Neural crest cell (in vitro differentiated cells): ENCODE measurements at regions not wholly inside any gene's neighbourhood (a gene's known extent, or its start where the extent isn't known, plus 50 kb on each side); places are given as distances from the start of the nearest gene placed in this dataset.

ENCODE experiments used
- DNase-seq: peaks from one replicate; pipeline ENCODE4 v3.0.0; 2021; ENCODE audit warnings: low read depth, mixed read lengths, low spot score
- H3K27ac Mint-ChIP-seq: one replicate; pipeline ENCODE4 v1.8.0; 2021; ENCODE audit warnings: mild to moderate bottlenecking, mixed read lengths; ENCODE audit not compliant: unreplicated experiment
- H3K27me3 Mint-ChIP-seq: 2 replicates; pipeline ENCODE4 v1.8.0; 2021; ENCODE audit warnings: low read depth, mild to moderate bottlenecking, mixed read lengths
- H3K36me3 Mint-ChIP-seq: 2 replicates; pipeline ENCODE4 v1.8.0; 2021; ENCODE audit warnings: low read depth, mild to moderate bottlenecking, mixed read lengths
- H3K4me1 Mint-ChIP-seq: 2 replicates; pipeline ENCODE4 v1.8.0; 2021; ENCODE audit warnings: mixed read lengths
- H3K4me3 Mint-ChIP-seq: one replicate; pipeline ENCODE4 v1.8.0; 2021; ENCODE audit warnings: mild to moderate bottlenecking, mixed read lengths
- H3K9me3 Mint-ChIP-seq: 2 replicates; pipeline ENCODE4 v1.8.0; 2021; ENCODE audit warnings: mixed read lengths
- TF ChIP-seq, protein P1 (sequence below): fragments of 200-600 bp; sonication (generic); conservative IDR thresholded peaks from 2 replicates; pipeline ENCODE4 v1.5.0; 2021; ENCODE audit warnings: antibody characterized with exemption, mild to moderate bottlenecking

DNA sequence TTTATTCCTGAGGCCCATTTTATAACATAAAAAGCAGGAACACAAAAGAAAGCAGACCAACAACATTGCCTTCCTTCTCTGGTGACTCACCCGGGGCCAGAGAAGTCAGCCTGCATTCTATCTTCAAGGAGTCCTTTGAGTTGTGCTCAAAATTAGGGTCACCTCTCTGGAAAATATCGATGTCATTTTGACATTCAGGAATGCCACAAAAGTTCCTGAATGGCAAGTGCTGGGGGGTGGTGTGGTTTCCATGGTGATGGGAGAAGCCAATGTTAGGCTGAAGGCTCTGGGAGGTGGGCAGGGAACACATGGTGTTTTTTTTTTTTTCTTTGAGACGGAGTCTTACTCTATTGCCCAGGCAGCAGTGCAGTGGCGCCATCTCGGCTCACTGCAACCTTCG, 159.6 kb downstream of the HAPSTR1 start:
- H3K36me3 Mint-ChIP-seq: no peaks in the 10 kb centered on the region
- H3K9me3 Mint-ChIP-seq: no peaks in the 10 kb centered on the region
- H3K27ac Mint-ChIP-seq: peak overlapping the region; percentile 64
- TF ChIP-seq, protein P1, sequence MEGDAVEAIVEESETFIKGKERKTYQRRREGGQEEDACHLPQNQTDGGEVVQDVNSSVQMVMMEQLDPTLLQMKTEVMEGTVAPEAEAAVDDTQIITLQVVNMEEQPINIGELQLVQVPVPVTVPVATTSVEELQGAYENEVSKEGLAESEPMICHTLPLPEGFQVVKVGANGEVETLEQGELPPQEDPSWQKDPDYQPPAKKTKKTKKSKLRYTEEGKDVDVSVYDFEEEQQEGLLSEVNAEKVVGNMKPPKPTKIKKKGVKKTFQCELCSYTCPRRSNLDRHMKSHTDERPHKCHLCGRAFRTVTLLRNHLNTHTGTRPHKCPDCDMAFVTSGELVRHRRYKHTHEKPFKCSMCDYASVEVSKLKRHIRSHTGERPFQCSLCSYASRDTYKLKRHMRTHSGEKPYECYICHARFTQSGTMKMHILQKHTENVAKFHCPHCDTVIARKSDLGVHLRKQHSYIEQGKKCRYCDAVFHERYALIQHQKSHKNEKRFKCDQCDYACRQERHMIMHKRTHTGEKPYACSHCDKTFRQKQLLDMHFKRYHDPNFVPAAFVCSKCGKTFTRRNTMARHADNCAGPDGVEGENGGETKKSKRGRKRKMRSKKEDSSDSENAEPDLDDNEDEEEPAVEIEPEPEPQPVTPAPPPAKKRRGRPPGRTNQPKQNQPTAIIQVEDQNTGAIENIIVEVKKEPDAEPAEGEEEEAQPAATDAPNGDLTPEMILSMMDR: no peak
- no peak overlapping the region for H3K4me3 Mint-ChIP-seq
- DNase-seq: no peak
- H3K27me3 Mint-ChIP-seq: peaks cover 32% of the 10 kb centered on the region
- peaks cover 10% of the 10 kb centered on the region for H3K4me1 Mint-ChIP-seq

DNA sequence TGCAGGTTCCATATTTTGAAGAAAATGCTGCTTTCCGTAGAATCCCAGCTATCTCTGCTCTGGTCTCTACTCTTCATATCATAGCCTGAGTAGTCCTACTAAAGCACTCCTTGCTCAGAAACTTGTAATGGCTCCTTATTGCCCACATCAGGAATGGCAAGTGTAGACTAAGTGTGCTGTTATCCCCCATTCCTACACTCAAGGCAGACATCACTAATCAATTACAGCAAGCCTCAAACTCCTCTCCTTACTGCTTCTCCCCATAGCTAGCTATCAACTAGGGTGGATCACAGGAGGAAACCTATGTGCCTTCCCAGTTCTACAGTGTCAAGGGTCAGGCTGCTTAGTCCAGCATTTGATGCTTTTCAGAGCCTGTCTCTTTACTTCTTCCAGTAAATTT, 163.4 kb downstream of the HAPSTR1 start:
- Mint-ChIP-seq H3K9me3 (no peaks in the 10 kb centered on the region), H3K4me3 (no peak overlapping the region), H3K27me3 (peaks cover 41% of the 10 kb centered on the region), H3K4me1 (peaks cover 10% of the 10 kb centered on the region), H3K27ac (no peak overlapping the region), H3K36me3 (no peaks in the 10 kb centered on the region)
- DNase-seq: no peak
- TF ChIP-seq, protein P1: no peak

DNA sequence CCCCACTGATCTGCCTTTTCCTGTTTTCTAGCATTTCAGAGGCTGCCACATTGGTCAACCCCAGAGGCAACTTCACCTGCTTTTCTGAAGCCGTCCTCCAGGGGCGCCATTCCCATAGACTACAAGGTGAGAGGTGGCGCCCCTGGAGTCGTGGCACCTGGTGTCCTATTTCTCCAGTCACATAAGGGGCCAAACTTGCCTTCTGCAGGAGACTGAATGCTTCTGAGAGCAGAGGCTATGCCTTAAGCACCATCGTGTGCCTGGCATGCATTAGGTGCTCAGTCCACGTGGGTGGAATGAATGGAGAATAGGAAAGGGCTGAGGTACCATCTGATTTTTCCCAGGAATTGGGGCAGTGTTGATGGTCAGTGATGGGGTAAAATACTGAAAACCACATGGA, 164.8 kb downstream of the HAPSTR1 start:
- peaks cover 41% of the 10 kb centered on the region for H3K27me3 Mint-ChIP-seq

DNA sequence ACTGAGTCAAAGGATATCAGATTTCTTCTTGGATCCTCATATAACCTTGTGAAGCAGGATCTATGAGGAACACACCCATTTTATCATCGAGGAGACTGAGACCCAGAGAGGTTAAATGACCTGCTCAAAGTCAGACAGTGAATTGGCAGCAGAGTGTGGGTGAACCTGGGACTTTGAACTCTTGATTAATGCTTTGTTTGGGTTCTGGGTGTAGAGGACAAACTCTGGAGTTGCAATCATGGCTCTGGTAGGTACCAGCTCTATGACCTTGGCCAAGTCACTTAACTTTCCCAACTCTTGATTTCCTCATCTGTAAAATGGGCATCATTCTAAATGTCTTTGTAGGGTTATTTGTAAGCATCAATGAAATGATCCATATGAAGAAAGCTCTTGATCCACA, 166.4 kb downstream of the HAPSTR1 start:
- Mint-ChIP-seq H3K27me3 (peaks cover 32% of the 10 kb centered on the region), H3K4me3 (no peak overlapping the region), H3K4me1 (no peaks in the 10 kb centered on the region), H3K36me3 (no peaks in the 10 kb centered on the region), H3K27ac (no peak overlapping the region), H3K9me3 (no peaks in the 10 kb centered on the region)
- TF ChIP-seq, protein P1: no peak
- DNase-seq: no peak

More for the DNA sequence above, 164.8 kb downstream of the HAPSTR1 start:
- peaks cover 6% of the 10 kb centered on the region for H3K4me1 Mint-ChIP-seq
- H3K36me3 Mint-ChIP-seq: no peaks in the 10 kb centered on the region
- TF ChIP-seq, protein P1: peak; percentile 65
- no peaks in the 10 kb centered on the region for H3K9me3 Mint-ChIP-seq
- DNase-seq: peak; percentile 46
- H3K4me3 Mint-ChIP-seq: no peak overlapping the region
- no peak overlapping the region for H3K27ac Mint-ChIP-seq

DNA sequence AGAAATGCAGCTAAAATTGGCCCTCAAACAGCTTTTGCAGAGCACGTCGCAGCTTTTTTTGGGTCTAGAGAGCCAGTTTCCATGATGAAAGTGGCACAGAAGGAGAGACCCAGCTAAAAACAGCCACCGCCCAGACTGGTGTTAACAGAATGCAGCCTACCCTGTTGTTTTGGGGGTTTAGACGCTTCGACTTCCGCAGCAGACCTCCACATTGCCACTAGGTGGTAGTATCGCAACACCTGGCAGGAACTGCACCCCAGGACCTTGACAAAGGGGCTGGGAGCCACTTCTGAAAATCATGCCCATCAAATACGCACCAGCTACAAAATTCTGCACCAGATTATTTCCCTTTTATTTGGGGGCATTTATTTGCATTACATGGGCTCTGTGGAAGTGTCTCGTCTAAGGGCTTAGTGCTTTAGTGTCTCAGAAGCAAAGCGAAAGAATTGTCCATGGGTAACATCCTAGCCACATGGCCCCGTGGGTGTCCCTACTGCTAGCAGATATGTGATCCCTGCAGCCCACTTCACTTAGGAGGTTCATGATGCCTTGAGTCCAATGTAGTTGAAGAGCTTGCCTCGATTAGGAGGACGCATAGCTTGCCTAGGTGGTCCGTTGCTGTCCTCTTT, 167.1 kb downstream of the HAPSTR1 start:
- TF ChIP-seq, protein P1: peak; percentile 81
- H3K36me3 Mint-ChIP-seq: no peaks in the 10 kb centered on the region
- peaks cover 5% of the 10 kb centered on the region for H3K4me1 Mint-ChIP-seq
- H3K4me3 Mint-ChIP-seq: no peak overlapping the region
- H3K27ac Mint-ChIP-seq: no peak overlapping the region
- peak; percentile 36 for DNase-seq
- H3K9me3 Mint-ChIP-seq: no peaks in the 10 kb centered on the region
- H3K27me3 Mint-ChIP-seq: peaks cover 30% of the 10 kb centered on the region
